Cardiac fibroblast (primary cell): ENCODE measurements at regions not wholly inside any gene's neighbourhood (a gene's known extent, or its start where the extent isn't known, plus 50 kb on each side); places are given as distances from the start of the nearest gene placed in this dataset.
"Not testable (repeated sequence)": the region's sequence is repeated elsewhere in the genome, so short reads cannot be mapped to it uniquely, and the experiment has no call there.

Source experiments
- DNase-seq, 2 donors: peaks; one replicate each; pipeline versions ENCODE4 v3.0.0 to v3.0.0-alpha.2; 2010; ENCODE audit warnings: low read depth in 2 of 2
- H3K4me3 ChIP-seq, 2 donors: replicated peaks in 1 of 2; 1 replicate in 1 of 2; 2 replicates in 1 of 2; pipeline ENCODE4 v1.5.1; 2011; ENCODE audit warnings: low read depth in 2 of 2, low read length in 2 of 2, mild to moderate bottlenecking in 2 of 2, moderate library complexity in 1 of 2
- CTCF ChIP-seq: IDR thresholded peaks from one replicate; pipeline ENCODE4 v1.5.1; 2011; ENCODE audit warnings: low read depth, mild to moderate bottlenecking, low read length, inconsistent platforms

GRCh38 chrX:87397103-87397886 is 120.3 kb upstream of the KLHL4 start:
- DNase-seq = peak; percentile 1 to 26
- no peak overlapping the region for H3K4me3 ChIP-seq
- no peak for TF ChIP-seq CTCF

- TF ChIP-seq CTCF = no peak
- DNase-seq = no peak
- H3K4me3 ChIP-seq = no peak overlapping the region
Observed at GRCh38 chrX:87402256-87402655, 115.3 kb upstream of the KLHL4 start.

- TF ChIP-seq CTCF = no peak
- no peak overlapping the region for H3K4me3 ChIP-seq
- no peak for DNase-seq
Observed at GRCh38 chrX:87403551-87403950, 114.1 kb upstream of the KLHL4 start.

GRCh38 chrX:87409113-87409841 is 108.3 kb upstream of the KLHL4 start:
- H3K4me3 ChIP-seq = no peak overlapping the region
- DNase-seq = peak; percentile 91 to 95
- no peak for TF ChIP-seq CTCF

GRCh38 chrX:87425618-87426017 is 92.0 kb upstream of the KLHL4 start:
- DNase-seq = no peak
- no peak for TF ChIP-seq CTCF
- H3K4me3 ChIP-seq = no peak overlapping the region

- no peak for TF ChIP-seq CTCF
- DNase-seq = peak in 1 of 2 donors; percentile 1
- H3K4me3 ChIP-seq = no peak overlapping the region
Observed at GRCh38 chrX:87434618-87435017, 83.0 kb upstream of the KLHL4 start.

GRCh38 chrX:87448613-87449012 is 69.0 kb upstream of the KLHL4 start:
- DNase-seq, H3K4me3 ChIP-seq: not testable (repeated sequence)

GRCh38 chrX:87465757-87466156 is 51.8 kb upstream of the KLHL4 start:
- not testable (repeated sequence) for DNase-seq, H3K4me3 ChIP-seq
